Gastrocnemius medialis (tissue), 4 donors: ENCODE measurements at regions not wholly inside any gene's neighbourhood (a gene's known extent, or its start where the extent isn't known, plus 50 kb on each side); places are given as distances from the start of the nearest gene placed in this dataset.

ENCODE experiments used
- ATAC-seq, 2 donors: fragments of 150-250 bp; one replicate each; pipeline ENCODE4 v1.9.1; 2016
- DNase-seq, 2 donors: peaks; one replicate each; pipeline ENCODE4 v3.0.0-alpha.2; 2019
- H3K27ac ChIP-seq, 4 donors: fragments of 200-600 bp; sonication (generic); 1 replicate in 1 of 4; 2 replicates in 3 of 4; pipeline ENCODE4 v1.5.1; 2016 to 2018; ENCODE audit warnings: mild to moderate bottlenecking in 2 of 4, moderate library complexity in 1 of 4
- H3K27me3 ChIP-seq, 3 donors: fragments of 200-600 bp; sonication (generic) in 2 of 3; 1 replicate in 1 of 3; 2 replicates in 2 of 3; pipeline versions ENCODE4 v1.5.1 to v1.6.0; 2016 to 2019; ENCODE audit warnings: mild to moderate bottlenecking in 1 of 3, moderate library complexity in 1 of 3
- H3K36me3 ChIP-seq, 2 donors: fragments of 200-600 bp; sonication (generic) in 1 of 2; one replicate each; pipeline ENCODE4 v1.5.1; 2017 to 2018
- H3K4me1 ChIP-seq, 2 donors: fragments of 200-600 bp; sonication (generic) in 1 of 2; one replicate each; pipeline ENCODE4 v1.5.1; 2016 to 2017; ENCODE audit warnings: mild to moderate bottlenecking in 2 of 2
- H3K4me3 ChIP-seq, 4 donors: fragments of 200-600 bp; sonication (generic) in 3 of 4; 1 replicate in 1 of 4; 2 replicates in 3 of 4; pipeline ENCODE4 v1.5.1; 2016 to 2019; ENCODE audit warnings: mild to moderate bottlenecking in 2 of 4
- H3K9me3 ChIP-seq, 3 donors: fragments of 200-600 bp; sonication (generic) in 2 of 3; 1 replicate in 1 of 3; 2 replicates in 2 of 3; pipeline ENCODE4 v1.5.1; 2016 to 2019
- POLR2A ChIP-seq, 2 donors: fragments of 450-650 bp; IDR thresholded peaks; one replicate each; pipeline ENCODE4 v1.6.1; 2017; ENCODE audit warnings: antibody characterized with exemption in 2 of 2, mild to moderate bottlenecking in 2 of 2, moderate library complexity in 2 of 2
- in situ Hi-C, 4 donors: fragments of 200-750 bp; cut with MboI; loops; one replicate each; pipeline versions ENCODE4 v1.15.0 to v1.8.0; 2017; ENCODE audit warnings: low sequenced_read_pairs in 4 of 4
- intact Hi-C: fragments of 100-400 bp; cut with DNase I; formaldehyde crosslinking; loops from one replicate; pipeline ENCODE4 v1.15.1; 2023; ENCODE audit warnings: low total_unique reads
- TF ChIP-seq, protein P1 (sequence below), 5 experiments: fragments of 450-650 bp in 3 of 5; fragments of 200-600 bp in 2 of 5; sonication (generic) in 2 of 5; IDR thresholded peaks in 4 of 5; conservative IDR thresholded peaks in 1 of 5; 1 replicate in 4 of 5; 2 replicates in 1 of 5; pipeline ENCODE4 v1.5.1; 2016 to 2019; ENCODE audit warnings: antibody characterized with exemption in 5 of 5, mild to moderate bottlenecking in 3 of 5, moderate library complexity in 3 of 5

DNA sequence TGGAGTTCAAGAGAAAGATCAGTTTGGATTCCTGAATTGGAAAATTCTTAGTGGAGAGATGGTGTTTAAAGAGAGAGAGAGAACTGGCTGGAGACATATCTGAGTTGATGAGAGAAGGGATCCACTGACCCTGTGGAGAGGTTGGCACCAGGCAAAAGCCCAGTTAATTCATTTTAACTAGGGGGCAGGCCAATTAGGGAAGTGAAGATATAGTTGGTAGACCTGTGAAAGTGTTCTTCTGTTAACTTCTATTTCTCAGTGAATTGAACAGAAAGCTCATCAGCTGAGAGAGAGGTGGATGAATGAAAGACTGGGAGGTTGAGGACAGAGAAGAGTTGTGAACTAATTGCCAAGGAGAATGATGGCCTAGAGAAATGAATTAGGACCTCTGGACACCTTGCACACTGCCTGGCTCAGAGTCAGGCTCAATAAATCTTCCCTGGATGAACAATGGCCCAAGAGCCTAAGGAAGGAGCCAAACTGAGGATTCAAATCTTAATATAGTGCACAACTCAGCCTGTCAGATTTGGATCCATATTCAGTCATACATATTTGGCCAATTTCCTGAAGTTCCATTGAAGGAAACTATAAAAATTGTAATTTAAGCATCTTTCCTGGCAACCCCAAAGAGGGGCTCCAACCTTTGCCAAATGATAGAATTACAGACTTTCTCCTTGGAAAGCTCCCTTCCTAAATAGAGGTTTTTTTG is 82.2 kb upstream of the RMDN2 start:
- H3K27ac ChIP-seq: no peak overlapping the region
- no peak for ATAC-seq
- DNase-seq: no peak
- H3K27me3 ChIP-seq: no peaks in the 10 kb centered on the region
- no peak for TF ChIP-seq POLR2A (IDR thresholded peaks at IDR 0.05)
- TF ChIP-seq, protein P1, sequence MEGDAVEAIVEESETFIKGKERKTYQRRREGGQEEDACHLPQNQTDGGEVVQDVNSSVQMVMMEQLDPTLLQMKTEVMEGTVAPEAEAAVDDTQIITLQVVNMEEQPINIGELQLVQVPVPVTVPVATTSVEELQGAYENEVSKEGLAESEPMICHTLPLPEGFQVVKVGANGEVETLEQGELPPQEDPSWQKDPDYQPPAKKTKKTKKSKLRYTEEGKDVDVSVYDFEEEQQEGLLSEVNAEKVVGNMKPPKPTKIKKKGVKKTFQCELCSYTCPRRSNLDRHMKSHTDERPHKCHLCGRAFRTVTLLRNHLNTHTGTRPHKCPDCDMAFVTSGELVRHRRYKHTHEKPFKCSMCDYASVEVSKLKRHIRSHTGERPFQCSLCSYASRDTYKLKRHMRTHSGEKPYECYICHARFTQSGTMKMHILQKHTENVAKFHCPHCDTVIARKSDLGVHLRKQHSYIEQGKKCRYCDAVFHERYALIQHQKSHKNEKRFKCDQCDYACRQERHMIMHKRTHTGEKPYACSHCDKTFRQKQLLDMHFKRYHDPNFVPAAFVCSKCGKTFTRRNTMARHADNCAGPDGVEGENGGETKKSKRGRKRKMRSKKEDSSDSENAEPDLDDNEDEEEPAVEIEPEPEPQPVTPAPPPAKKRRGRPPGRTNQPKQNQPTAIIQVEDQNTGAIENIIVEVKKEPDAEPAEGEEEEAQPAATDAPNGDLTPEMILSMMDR (IDR thresholded peaks at IDR 0.05 in 4 of 5, conservative IDR thresholded peaks at IDR 0.05 in 1 of 5): no peak
- H3K36me3 ChIP-seq: no peaks in the 10 kb centered on the region
- H3K4me1 ChIP-seq: no peaks in the 10 kb centered on the region
- in situ Hi-C loops (loop anchor here in 1 of 4 donors (25.0 kb wide), 1 partner anchor 306 kb away; no protein-coding TSS in a partner anchor), intact Hi-C loops (no loop called here)
- H3K4me3 ChIP-seq: no peak overlapping the region
- no peaks in the 10 kb centered on the region for H3K9me3 ChIP-seq

DNA sequence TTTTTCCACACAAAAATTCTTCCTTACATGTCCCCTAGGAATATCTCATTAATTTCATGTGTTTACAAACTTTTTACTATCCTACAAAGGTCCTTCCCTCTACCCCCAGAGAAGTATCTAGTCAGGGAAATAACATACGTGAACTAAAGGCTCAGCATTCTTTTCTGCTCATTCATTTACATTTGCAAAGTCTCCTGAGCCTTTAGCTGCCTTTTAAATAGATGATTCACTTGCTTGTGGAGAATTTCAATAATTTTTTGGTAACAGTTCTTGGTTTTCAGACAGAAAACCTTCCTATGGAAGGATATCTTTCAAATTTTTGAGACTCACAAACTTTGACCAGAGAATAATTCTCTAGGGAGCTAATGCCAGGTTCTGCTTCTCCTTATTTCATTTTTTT is 81.5 kb upstream of the RMDN2 start:
- no peak for TF ChIP-seq POLR2A (IDR thresholded peaks at IDR 0.05)
- TF ChIP-seq, protein P1 (IDR thresholded peaks at IDR 0.05 in 4 of 5, conservative IDR thresholded peaks at IDR 0.05 in 1 of 5): no peak
- Histone ChIP-seq H3K27me3 (no peaks in the 10 kb centered on the region), H3K4me3 (no peak overlapping the region), H3K4me1 (no peaks in the 10 kb centered on the region), H3K9me3 (no peaks in the 10 kb centered on the region), H3K36me3 (no peaks in the 10 kb centered on the region), H3K27ac (no peak overlapping the region)
- intact Hi-C loops (no loop called here), in situ Hi-C loops (loop anchor here in 1 of 4 donors (25.0 kb wide), 1 partner anchor 306 kb away; no protein-coding TSS in a partner anchor)
- DNase-seq: no peak
- ATAC-seq: no peak

DNA sequence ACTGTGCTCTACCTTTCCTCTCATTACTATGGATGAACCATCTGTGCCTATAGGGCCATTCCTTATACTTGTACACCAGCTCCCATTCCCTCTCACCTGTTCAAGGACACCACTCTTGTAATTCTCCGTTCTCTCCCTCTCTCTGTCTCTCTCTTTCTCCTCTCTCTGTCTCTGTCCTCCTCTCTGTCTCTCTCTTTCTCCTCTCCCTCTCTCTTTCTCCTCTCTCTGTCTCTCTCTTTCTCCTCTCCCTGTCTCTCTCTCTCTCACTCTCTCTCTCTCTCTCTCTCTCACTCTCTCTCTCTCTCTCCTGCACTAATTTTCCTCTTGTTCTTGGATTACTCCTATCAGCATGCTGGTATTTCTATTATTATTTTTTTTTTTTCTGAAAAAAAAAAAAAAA is 78.9 kb upstream of the RMDN2 start:
- Histone ChIP-seq H3K9me3 (no peaks in the 10 kb centered on the region), H3K4me3 (no peak overlapping the region), H3K27me3 (no peaks in the 10 kb centered on the region), H3K36me3 (no peaks in the 10 kb centered on the region), H3K27ac (no peak overlapping the region), H3K4me1 (peaks cover 0 to 2% of the 10 kb centered on the region in 2 donors)
- ATAC-seq (no peak), DNase-seq (no peak)
- TF ChIP-seq POLR2A (IDR thresholded peaks at IDR 0.05): no peak
- TF ChIP-seq, protein P1 (IDR thresholded peaks at IDR 0.05 in 4 of 5, conservative IDR thresholded peaks at IDR 0.05 in 1 of 5): no peak
- in situ Hi-C loops (loop anchor here in 1 of 4 donors (25.0 kb wide), 1 partner anchor 309 kb away; no protein-coding TSS in a partner anchor), intact Hi-C loops (no loop called here)

DNA sequence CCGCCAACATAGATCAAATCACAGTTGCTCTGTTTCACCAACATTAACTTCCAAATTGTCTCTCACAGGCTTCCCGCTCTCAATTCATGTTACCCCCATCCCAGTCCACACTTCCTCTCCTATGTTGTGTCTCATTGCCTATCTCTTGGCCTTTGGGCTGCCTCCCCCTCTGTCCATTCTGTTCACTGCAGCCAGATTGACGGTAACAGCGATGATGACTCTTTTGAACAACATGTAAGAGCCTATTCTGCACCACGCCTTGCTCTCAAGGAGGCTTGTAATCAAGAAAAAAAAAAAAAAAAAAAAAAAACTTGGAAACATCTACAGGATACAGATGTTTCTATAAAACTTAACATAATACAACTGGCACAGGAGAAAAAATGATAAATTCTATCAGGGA is 77.3 kb upstream of the RMDN2 start:
- peaks cover 0 to 3% of the 10 kb centered on the region in 2 donors for H3K4me1 ChIP-seq
- no peaks in the 10 kb centered on the region for H3K36me3 ChIP-seq
- no peaks in the 10 kb centered on the region for H3K27me3 ChIP-seq
- intact Hi-C loops: no loop called here
- no peak for ATAC-seq
- H3K4me3 ChIP-seq: no peak overlapping the region
- H3K9me3 ChIP-seq: no peaks in the 10 kb centered on the region
- TF ChIP-seq, protein P1 (IDR thresholded peaks at IDR 0.05 in 4 of 5, conservative IDR thresholded peaks at IDR 0.05 in 1 of 5): no peak
- TF ChIP-seq POLR2A (IDR thresholded peaks at IDR 0.05): no peak
- H3K27ac ChIP-seq: no peak overlapping the region
- in situ Hi-C loops: loop anchor here in 1 of 4 donors (25.0 kb wide), 1 partner anchor 310 kb away; no protein-coding TSS in a partner anchor
- no peak for DNase-seq
